ENCODE measurements at regions not wholly inside any gene's neighbourhood (a gene's known extent, or its start where the extent isn't known, plus 50 kb on each side); places are given as distances from the start of the nearest gene placed in this dataset.

DNA sequence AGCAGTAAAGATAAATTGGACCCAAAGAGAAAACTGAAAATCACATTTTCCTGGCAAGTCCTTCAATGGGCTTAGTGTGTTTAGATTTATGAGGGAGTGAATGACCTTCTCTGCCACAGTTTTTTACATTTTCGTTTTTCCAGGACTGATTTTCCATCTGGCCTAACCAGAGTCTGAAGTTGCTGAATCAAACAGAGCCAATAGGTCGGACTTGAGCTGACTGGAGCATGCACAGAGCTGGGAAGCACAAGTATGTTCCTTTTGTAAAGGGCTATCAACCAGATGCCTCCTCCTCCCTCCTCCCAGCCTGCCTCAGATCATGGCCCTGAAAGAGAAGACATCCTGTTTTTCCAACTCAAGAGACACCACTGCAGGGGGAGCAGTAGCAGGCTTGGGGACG, 126.0 kb upstream of the ANKRD1 start:
- no peak overlapping the region for H3K27ac Mint-ChIP-seq
- no peak overlapping the region for H2AFZ ChIP-seq (ENCODE audit: insufficient read depth, low read depth, low read length, poor library complexity, severe bottlenecking)
- POLR2A ChIA-PET: no interaction called here
- H3K9ac ChIP-seq (ENCODE audit: low read length): no peak overlapping the region
- peaks cover 0 to 3% (median 0%) of the 10 kb centered on the region in 3 donors for H3K9me3 ChIP-seq (ENCODE audit: control extremely low read depth in 1 of 3, control insufficient read depth in 2 of 3, insufficient read depth in 1 of 3, low read length in 2 of 3)
- H3K4me3 Mint-ChIP-seq: no peak overlapping the region
- no peaks in the 10 kb centered on the region for H4K20me1 ChIP-seq (ENCODE audit: control insufficient read depth, insufficient read depth, low read length, poor library complexity, severe bottlenecking)
- H3K4me3 ChIP-seq (ENCODE audit: control extremely low read depth in 1 of 5, extremely low read depth in 1 of 5, insufficient read depth in 1 of 5, low read depth in 2 of 5, low read length in 4 of 5): no peak overlapping the region
- H3K4me1 ChIP-seq (ENCODE audit: control insufficient read depth in 2 of 2, insufficient read depth in 2 of 2, low read length in 2 of 2): no peaks in the 10 kb centered on the region
- no peak overlapping the region for H3K27ac ChIP-seq (ENCODE audit: low read length in 2 of 2)
- no peak for ATAC-seq (ENCODE audit: low read depth)
- WGBS (ENCODE audit: insufficient coverage): 100% methylated on average over 1 of the region's 3 CpGs
- TF ChIP-seq, protein P1, sequence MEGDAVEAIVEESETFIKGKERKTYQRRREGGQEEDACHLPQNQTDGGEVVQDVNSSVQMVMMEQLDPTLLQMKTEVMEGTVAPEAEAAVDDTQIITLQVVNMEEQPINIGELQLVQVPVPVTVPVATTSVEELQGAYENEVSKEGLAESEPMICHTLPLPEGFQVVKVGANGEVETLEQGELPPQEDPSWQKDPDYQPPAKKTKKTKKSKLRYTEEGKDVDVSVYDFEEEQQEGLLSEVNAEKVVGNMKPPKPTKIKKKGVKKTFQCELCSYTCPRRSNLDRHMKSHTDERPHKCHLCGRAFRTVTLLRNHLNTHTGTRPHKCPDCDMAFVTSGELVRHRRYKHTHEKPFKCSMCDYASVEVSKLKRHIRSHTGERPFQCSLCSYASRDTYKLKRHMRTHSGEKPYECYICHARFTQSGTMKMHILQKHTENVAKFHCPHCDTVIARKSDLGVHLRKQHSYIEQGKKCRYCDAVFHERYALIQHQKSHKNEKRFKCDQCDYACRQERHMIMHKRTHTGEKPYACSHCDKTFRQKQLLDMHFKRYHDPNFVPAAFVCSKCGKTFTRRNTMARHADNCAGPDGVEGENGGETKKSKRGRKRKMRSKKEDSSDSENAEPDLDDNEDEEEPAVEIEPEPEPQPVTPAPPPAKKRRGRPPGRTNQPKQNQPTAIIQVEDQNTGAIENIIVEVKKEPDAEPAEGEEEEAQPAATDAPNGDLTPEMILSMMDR (IDR thresholded peaks at IDR 0.05): no peak
- no peak for TF ChIP-seq EZH2 (IDR thresholded peaks at IDR 0.05; ENCODE audit: borderline replicate concordance, insufficient read depth, low read depth, low read length, poor library complexity, severe bottlenecking)
- intact Hi-C loops (cut with micrococcal nuclease): no loop called here
- H3K36me3 ChIP-seq (replicated peaks in 1 of 2; ENCODE audit: control extremely low read depth in 1 of 2, control insufficient read depth in 1 of 2, extremely low read depth in 1 of 2, insufficient read depth in 2 of 2, low read length in 1 of 2): no peaks in the 10 kb centered on the region
- no peaks in the 10 kb centered on the region for H3K9me3 Mint-ChIP-seq (ENCODE audit: insufficient read depth)
- DNase-seq: no peak
- CTCF ChIA-PET: no interaction called here
- no peaks in the 10 kb centered on the region for H3K4me1 Mint-ChIP-seq
- H3K27me3 ChIP-seq (replicated peaks in 1 of 4; ENCODE audit: control extremely low read depth in 1 of 4, control insufficient read depth in 3 of 4, insufficient read depth in 4 of 4, low read length in 3 of 4): no peaks in the 10 kb centered on the region
- no peaks in the 10 kb centered on the region for H3K79me2 ChIP-seq (ENCODE audit: control insufficient read depth, insufficient read depth, low read length)
- H3K4me2 ChIP-seq (replicated peaks; ENCODE audit: low read depth, low read length, poor library complexity, severe bottlenecking): no peak overlapping the region
- no peaks in the 10 kb centered on the region for H3K27me3 Mint-ChIP-seq

DNA sequence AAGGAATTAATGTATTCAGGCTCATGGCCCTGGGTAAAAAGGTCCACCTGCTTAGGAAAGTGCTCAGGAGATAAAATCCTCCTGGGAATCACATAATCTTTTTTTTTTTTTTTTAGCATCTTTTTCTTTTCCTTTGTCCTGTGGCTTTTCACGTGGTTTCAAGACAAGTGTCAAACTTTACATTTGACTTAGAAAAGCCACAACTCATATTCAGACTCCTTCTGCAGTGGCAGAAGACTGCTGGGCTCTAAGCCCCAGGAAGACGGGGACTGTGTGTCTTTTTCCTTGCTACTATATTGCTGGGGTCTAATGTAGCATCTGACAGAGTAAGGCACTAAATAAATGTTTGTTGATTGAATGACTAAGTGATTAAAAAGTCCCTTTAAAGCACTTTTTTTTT, 127.5 kb upstream of the ANKRD1 start:
- no peaks in the 10 kb centered on the region for H3K27me3 ChIP-seq (replicated peaks in 1 of 4; ENCODE audit: control extremely low read depth in 1 of 4, control insufficient read depth in 3 of 4, insufficient read depth in 4 of 4, low read length in 3 of 4)
- intact Hi-C loops (cut with micrococcal nuclease): no loop called here
- TF ChIP-seq, protein P1 (IDR thresholded peaks at IDR 0.05): no peak
- TF ChIP-seq EZH2 (IDR thresholded peaks at IDR 0.05; ENCODE audit: borderline replicate concordance, insufficient read depth, low read depth, low read length, poor library complexity, severe bottlenecking): no peak
- H2AFZ ChIP-seq (ENCODE audit: insufficient read depth, low read depth, low read length, poor library complexity, severe bottlenecking): no peak overlapping the region
- no peaks in the 10 kb centered on the region for H3K79me2 ChIP-seq (ENCODE audit: control insufficient read depth, insufficient read depth, low read length)
- Mint-ChIP-seq H3K4me3 (no peak overlapping the region), H3K27me3 (no peaks in the 10 kb centered on the region), H3K9me3 (ENCODE audit: insufficient read depth) (no peaks in the 10 kb centered on the region), H3K4me1 (no peaks in the 10 kb centered on the region), H3K27ac (no peak overlapping the region)
- peaks cover 0 to 3% (median 0%) of the 10 kb centered on the region in 3 donors for H3K9me3 ChIP-seq (ENCODE audit: control extremely low read depth in 1 of 3, control insufficient read depth in 2 of 3, insufficient read depth in 1 of 3, low read length in 2 of 3)
- DNase-seq (no peak), ATAC-seq (ENCODE audit: low read depth) (no peak)
- H3K4me1 ChIP-seq (ENCODE audit: control insufficient read depth in 2 of 2, insufficient read depth in 2 of 2, low read length in 2 of 2): no peaks in the 10 kb centered on the region
- no peak overlapping the region for H3K4me2 ChIP-seq (replicated peaks; ENCODE audit: low read depth, low read length, poor library complexity, severe bottlenecking)
- CTCF ChIA-PET: interaction anchor here (0.7 kb wide), 1 partner anchor 203 kb away, joined by 3 read pairs; no protein-coding TSS in a partner anchor
- POLR2A ChIA-PET: no interaction called here
- no peak overlapping the region for H3K9ac ChIP-seq (ENCODE audit: low read length)
- no peak overlapping the region for H3K27ac ChIP-seq (ENCODE audit: low read length in 2 of 2)
- H3K4me3 ChIP-seq (ENCODE audit: control extremely low read depth in 1 of 5, extremely low read depth in 1 of 5, insufficient read depth in 1 of 5, low read depth in 2 of 5, low read length in 4 of 5): no peak overlapping the region
- 88% methylated on average over 1 of the region's 2 CpGs for WGBS (ENCODE audit: insufficient coverage)
- H4K20me1 ChIP-seq (ENCODE audit: control insufficient read depth, insufficient read depth, low read length, poor library complexity, severe bottlenecking): no peaks in the 10 kb centered on the region
- H3K36me3 ChIP-seq (replicated peaks in 1 of 2; ENCODE audit: control extremely low read depth in 1 of 2, control insufficient read depth in 1 of 2, extremely low read depth in 1 of 2, insufficient read depth in 2 of 2, low read length in 1 of 2): no peaks in the 10 kb centered on the region

Data from B cell (primary cell).